Subcutaneous abdominal adipose tissue (tissue), 5 donors: ENCODE measurements at regions not wholly inside any gene's neighbourhood (a gene's known extent, or its start where the extent isn't known, plus 50 kb on each side); places are given as distances from the start of the nearest gene placed in this dataset.

Experiments
- H3K27ac ChIP-seq: one replicate; pipeline ENCODE4 v1.7.0; 2013; ENCODE audit warnings: low read depth, mild to moderate bottlenecking, inconsistent platforms, low read length, moderate library complexity
- H3K27me3 ChIP-seq, 5 donors: one replicate each; pipeline ENCODE4 v1.7.0; 2013; ENCODE audit warnings: low read length in 5 of 5, inconsistent platforms in 1 of 5; ENCODE audit not compliant: control insufficient read depth in 5 of 5, insufficient read depth in 4 of 5
- H3K36me3 ChIP-seq, 5 donors: one replicate each; pipeline ENCODE4 v1.7.0; 2013; ENCODE audit warnings: low read length in 5 of 5; ENCODE audit not compliant: control insufficient read depth in 5 of 5, insufficient read depth in 5 of 5
- H3K4me1 ChIP-seq, 5 donors: one replicate each; pipeline ENCODE4 v1.7.0; 2013; ENCODE audit warnings: low read length in 5 of 5, mild to moderate bottlenecking in 3 of 5, moderate library complexity in 1 of 5; ENCODE audit not compliant: control insufficient read depth in 5 of 5, insufficient read depth in 5 of 5
- H3K4me3 ChIP-seq, 5 donors: one replicate each; pipeline ENCODE4 v1.7.0; 2013; ENCODE audit warnings: low read length in 5 of 5, low read depth in 1 of 5
- H3K9ac ChIP-seq, 5 donors: one replicate each; pipeline ENCODE4 v1.7.0; 2013; ENCODE audit warnings: low read length in 5 of 5, mild to moderate bottlenecking in 4 of 5, moderate library complexity in 3 of 5
- H3K9me3 ChIP-seq, 5 donors: one replicate each; pipeline ENCODE4 v1.7.0; 2013; ENCODE audit warnings: low read length in 5 of 5; ENCODE audit not compliant: control insufficient read depth in 5 of 5
- donor health status: healthy.
- donor health status: healthy.
- donor health status: healthy.
- donor health status: healthy.
- donor health status: healthy.

DNA sequence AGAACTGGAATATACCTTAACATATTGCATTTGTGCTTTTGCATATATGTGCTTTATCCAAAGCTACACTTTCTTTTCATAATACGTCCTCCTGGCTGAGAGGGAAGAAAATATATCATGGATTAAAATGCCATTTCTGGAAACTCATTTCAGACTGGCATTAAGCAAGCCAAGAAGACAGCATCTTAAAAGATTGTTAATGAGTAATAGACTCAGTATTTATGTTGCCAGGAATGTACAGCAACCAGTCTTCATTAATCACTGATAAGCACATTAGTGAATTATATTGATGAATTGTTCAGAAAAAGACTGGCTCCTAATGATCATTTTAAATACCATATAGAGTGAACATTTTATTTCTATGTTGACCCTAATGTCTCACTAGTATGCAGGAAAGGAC, 134.9 kb upstream of the IFNG-AS1 start:
- H3K27me3 ChIP-seq = no peaks in the 10 kb centered on the region
- no peaks in the 10 kb centered on the region for H3K36me3 ChIP-seq
- no peak overlapping the region for H3K9ac ChIP-seq
- no peaks in the 10 kb centered on the region for H3K4me1 ChIP-seq
- H3K27ac ChIP-seq = no peak overlapping the region
- H3K9me3 ChIP-seq = peaks cover 0 to 3% (median 0%) of the 10 kb centered on the region in 5 donors
- no peak overlapping the region for H3K4me3 ChIP-seq

DNA sequence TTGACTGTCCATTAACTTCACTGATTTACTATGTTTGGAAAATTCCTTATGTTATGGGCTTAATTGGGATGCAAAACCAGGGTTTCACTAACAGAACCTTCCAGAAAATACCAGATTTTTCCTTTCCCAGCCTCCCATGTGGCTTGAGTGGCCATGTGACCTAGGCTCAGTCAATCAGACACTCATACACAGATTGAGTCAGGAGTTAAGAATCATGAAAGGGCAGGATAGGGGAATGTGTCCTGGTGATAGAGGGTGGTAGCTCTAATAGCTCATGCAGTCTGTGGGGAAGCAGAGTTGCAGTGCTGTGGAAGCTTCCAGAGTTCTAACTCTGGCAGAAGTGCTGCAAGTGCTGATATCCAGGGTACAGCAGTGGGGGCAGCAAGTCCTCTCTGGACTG, 134.1 kb upstream of the IFNG-AS1 start:
- Histone ChIP-seq H3K36me3 (no peaks in the 10 kb centered on the region), H3K27ac (no peak overlapping the region), H3K9me3 (peaks cover 0 to 6% (median 3%) of the 10 kb centered on the region in 5 donors), H3K27me3 (no peaks in the 10 kb centered on the region), H3K9ac (no peak overlapping the region), H3K4me1 (no peaks in the 10 kb centered on the region), H3K4me3 (no peak overlapping the region)

DNA sequence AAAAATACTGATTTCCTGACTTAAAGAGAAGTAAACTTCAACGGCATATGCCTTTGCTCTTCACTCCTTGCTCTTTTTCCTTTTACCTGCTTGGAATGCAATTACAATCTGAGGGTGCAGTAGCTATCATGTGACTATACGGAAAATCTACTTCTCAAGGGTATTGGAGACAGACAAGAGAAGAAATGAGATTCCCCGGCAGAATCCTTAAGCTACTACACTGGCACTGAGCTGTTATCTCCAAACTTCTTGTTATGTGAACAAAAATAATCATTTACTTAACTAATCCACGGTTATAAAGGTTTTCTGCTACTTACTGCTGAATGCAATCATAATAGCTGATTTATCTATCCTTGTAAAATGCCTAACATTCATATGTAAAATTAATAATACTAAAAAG, 118.0 kb upstream of the IFNG-AS1 start:
- Histone ChIP-seq H3K36me3 (no peaks in the 10 kb centered on the region), H3K4me3 (no peak overlapping the region), H3K4me1 (no peaks in the 10 kb centered on the region), H3K27ac (no peak overlapping the region), H3K9me3 (no peaks in the 10 kb centered on the region), H3K27me3 (no peaks in the 10 kb centered on the region), H3K9ac (no peak overlapping the region)

DNA sequence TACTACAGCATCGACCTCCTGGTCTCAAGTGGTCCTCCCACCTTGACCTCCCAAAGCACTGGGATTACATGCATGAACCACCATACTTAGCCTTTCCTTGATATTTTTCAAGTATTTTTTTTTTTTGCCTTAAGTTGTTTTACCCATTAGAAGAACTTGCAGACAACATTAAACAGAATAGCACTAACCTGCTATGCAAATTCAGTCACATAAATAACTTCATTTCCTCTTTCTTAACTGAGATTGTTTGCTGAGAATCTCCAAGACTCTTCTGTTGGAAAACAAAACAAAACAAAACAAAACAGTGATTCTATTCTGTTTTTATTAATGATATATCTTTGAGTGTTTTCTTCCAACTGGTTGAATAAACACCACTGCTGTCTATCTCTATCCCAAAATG, 115.9 kb upstream of the IFNG-AS1 start:
- Histone ChIP-seq H3K27ac (no peak overlapping the region), H3K9me3 (no peaks in the 10 kb centered on the region), H3K27me3 (no peaks in the 10 kb centered on the region), H3K9ac (no peak overlapping the region), H3K4me1 (no peaks in the 10 kb centered on the region), H3K4me3 (no peak overlapping the region), H3K36me3 (no peaks in the 10 kb centered on the region)

DNA sequence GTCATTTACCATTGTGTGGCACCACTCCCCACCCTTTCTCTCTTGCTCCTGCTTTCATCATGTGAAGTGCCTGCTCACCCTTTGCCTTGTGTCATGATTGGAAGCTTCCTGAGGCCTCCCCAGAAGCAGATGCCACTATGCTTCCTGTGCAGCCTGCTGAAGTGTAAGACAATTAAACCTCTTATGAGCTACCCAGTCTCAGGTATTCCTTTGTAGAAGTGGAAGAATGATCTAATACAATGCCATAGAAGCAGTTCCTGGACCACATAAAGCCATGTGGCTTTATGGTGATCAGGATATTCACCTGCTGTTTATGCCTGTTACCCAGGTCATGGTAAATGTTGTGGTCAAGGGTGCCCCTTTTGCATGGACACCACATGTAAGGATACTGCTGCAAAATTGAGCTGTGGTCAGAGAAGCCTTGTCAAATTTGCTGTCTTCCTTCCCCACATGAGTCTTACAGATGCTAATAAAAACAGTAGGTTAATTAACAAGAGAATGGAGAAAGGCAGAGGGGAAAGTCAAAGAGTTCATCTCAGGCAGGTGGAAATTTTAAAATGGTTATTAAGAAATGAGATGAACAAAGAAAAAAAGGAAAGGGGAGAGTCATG, 112.8 kb upstream of the IFNG-AS1 start:
- Histone ChIP-seq H3K27ac (no peak overlapping the region), H3K9me3 (no peaks in the 10 kb centered on the region), H3K36me3 (no peaks in the 10 kb centered on the region), H3K4me3 (no peak overlapping the region), H3K4me1 (no peaks in the 10 kb centered on the region), H3K27me3 (no peaks in the 10 kb centered on the region), H3K9ac (no peak overlapping the region)

DNA sequence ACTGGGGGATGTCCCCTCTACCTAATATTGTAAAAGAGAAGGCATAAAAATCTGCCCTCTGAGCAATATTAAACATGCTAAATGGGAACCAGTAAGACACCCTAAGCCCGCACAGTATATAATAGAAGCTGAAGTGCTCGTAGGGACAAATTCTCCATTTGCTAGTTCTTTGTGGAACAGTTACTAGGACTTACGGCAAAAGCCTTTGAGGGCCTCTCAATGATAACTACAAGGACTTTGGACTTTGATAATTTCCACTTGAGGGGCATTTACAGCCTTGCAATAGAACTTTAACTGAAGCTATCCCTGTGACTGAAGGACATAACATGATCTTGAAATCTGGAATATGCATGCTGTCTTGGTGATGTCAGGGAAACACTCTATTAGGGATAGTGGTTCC, 111.5 kb upstream of the IFNG-AS1 start:
- no peak overlapping the region for H3K4me3 ChIP-seq
- no peaks in the 10 kb centered on the region for H3K4me1 ChIP-seq
- H3K27me3 ChIP-seq = no peaks in the 10 kb centered on the region
- H3K27ac ChIP-seq = no peak overlapping the region
- no peak overlapping the region for H3K9ac ChIP-seq
- H3K36me3 ChIP-seq = no peaks in the 10 kb centered on the region
- no peaks in the 10 kb centered on the region for H3K9me3 ChIP-seq

DNA sequence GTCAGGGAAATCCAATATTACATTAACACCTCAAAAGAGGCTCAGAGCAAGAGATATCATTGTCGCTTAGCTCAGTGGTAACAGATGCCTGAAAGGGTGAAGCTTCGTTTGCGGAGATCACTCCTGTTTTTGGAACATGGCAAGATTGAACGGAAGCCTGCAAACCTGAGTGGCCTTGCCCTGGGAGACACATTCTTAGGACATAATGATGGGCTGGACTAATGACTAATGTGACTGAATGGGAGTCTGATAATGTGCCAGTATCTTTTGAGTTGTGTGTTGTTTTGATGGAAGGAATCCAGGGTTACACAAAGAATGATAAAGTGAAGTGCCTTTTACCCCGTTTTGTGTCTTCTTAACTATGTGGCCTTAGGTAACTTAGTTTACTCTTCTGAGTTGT, 109.3 kb upstream of the IFNG-AS1 start:
- Histone ChIP-seq H3K9ac (no peak overlapping the region), H3K27ac (no peak overlapping the region), H3K36me3 (no peaks in the 10 kb centered on the region), H3K4me1 (no peaks in the 10 kb centered on the region), H3K27me3 (no peaks in the 10 kb centered on the region), H3K4me3 (no peak overlapping the region), H3K9me3 (no peaks in the 10 kb centered on the region)

DNA sequence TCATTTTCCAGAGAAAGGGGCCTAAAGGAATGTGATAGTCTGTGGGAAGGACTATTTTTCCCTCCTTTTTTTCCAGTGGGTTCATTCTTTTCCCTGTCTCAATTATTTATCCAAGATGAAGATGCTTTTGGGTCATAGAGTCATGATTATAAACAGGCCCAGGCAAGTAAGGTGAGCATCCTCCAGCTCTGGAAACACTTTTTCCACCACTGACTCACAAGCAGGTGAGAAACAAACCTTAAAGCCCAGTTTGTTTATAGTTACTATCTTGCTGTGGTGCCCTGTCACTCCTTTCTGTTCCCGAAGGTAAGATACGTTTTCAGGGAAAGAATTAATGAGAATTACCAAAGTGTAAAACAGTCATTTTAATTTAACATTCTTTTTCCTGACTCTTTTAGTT, 107.7 kb upstream of the IFNG-AS1 start:
- H3K4me1 ChIP-seq = no peaks in the 10 kb centered on the region
- no peaks in the 10 kb centered on the region for H3K36me3 ChIP-seq
- H3K4me3 ChIP-seq = no peak overlapping the region
- H3K9ac ChIP-seq = no peak overlapping the region
- no peaks in the 10 kb centered on the region for H3K27me3 ChIP-seq
- no peak overlapping the region for H3K27ac ChIP-seq
- H3K9me3 ChIP-seq = no peaks in the 10 kb centered on the region

DNA sequence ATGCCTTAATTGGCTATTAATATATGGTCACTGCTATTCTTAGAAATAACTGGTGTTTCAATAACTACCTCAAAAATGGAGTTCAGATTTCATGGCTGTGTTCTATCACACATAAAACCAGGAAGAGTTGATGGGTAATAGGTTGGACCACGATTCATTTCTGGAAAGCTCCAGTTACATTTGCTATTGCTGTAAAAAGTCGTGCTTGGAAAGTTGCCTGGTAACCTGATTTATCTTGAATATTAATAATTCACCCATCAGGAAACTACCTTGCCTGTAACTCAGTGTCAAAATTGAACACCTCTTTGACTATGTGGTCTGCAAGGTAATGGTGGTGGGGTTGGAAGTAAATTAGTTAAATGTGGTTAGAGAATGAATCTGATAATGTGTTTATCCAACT, 104.7 kb upstream of the IFNG-AS1 start:
- Histone ChIP-seq H3K27me3 (no peaks in the 10 kb centered on the region), H3K9me3 (no peaks in the 10 kb centered on the region), H3K4me1 (no peaks in the 10 kb centered on the region), H3K36me3 (no peaks in the 10 kb centered on the region), H3K4me3 (no peak overlapping the region), H3K9ac (no peak overlapping the region), H3K27ac (no peak overlapping the region)

DNA sequence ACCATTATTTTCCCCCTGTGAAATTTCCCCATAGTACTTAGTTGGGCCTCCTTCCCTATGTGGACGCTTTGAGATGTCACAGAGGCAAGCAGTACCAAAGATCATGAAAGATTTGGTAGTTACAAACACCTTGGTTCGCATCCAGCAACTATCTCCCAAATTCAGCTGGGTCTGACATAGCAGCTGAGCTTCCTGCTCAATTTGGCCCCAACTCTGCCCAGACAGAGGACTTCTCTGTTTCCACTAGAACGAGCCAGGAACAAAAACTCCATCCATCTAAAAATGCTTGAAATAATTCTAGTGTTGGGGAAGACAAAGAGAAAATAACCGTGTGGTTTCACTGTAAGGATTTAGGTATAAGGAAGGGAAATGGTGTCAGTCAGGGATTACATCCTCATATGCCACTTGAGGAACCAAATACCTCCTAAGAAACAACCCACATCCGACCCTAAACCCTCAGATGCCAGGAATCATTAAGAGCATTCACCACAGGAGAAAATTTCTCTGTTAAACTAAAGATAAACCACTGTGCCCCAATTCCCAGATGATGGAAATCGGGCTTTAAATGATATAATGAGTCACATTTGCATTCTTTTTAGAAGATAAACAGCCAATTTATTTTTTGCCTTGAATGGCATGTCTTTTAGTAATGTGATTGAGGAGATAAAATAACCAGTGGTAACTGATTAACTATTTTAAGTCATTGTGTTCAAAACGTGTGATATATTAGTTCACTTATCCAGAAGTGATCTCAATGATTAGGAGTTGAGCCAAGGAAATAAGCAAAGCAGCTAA, 103.7 kb upstream of the IFNG-AS1 start:
- Histone ChIP-seq H3K9ac (no peak overlapping the region), H3K36me3 (no peaks in the 10 kb centered on the region), H3K4me1 (no peaks in the 10 kb centered on the region), H3K9me3 (no peaks in the 10 kb centered on the region), H3K4me3 (no peak overlapping the region), H3K27me3 (no peaks in the 10 kb centered on the region), H3K27ac (no peak overlapping the region)
